Epithelial cell of proximal tubule (primary cell): ENCODE measurements at regions not wholly inside any gene's neighbourhood (a gene's known extent, or its start where the extent isn't known, plus 50 kb on each side); places are given as distances from the start of the nearest gene placed in this dataset.

Source experiments
- DNase-seq: peaks from one replicate; pipeline ENCODE4 v3.0.0-alpha.2; 2011; ENCODE audit warnings: low read depth
- H3K4me3 ChIP-seq: 2 replicates; pipeline ENCODE4 v1.5.1; 2011; ENCODE audit warnings: low read depth, mild to moderate bottlenecking, low read length
- TF ChIP-seq, protein P1 (sequence below): conservative IDR thresholded peaks from 2 replicates; pipeline ENCODE4 v1.5.1; 2012; ENCODE audit warnings: low read depth, mild to moderate bottlenecking, low read length

DNA sequence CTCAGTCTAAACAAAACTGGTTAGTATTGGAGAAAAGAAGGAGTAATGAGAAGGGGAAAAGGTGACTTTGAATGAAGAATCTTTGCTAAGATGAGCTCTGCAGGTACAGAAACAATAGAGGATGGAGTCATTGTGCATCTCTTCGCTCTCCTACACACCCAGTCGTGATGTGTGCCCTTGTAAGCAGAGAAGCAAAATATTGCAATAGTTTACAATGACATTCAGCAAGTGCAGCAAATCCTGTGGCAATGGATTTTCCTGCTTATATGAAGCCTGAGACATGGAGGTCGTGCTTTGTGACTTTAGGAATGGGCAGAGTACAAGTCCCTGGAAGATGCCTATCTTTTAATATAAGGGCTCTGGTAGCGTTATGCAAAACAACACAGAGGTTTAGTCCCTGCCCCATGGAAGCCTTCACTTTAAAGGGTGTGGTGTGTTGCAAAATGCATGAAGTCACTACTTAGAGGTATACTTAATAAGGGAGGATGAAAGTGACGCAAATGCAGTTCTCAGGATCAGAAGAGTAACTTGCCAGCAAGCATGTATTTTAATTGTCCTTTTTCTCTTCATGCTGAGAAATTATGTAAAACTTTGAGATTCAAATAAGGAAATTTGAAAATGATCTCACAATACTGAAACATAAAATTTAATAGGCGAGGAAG, 88.0 kb upstream of the IVNS1ABP start:
- no peak overlapping the region for H3K4me3 ChIP-seq
- TF ChIP-seq, protein P1, sequence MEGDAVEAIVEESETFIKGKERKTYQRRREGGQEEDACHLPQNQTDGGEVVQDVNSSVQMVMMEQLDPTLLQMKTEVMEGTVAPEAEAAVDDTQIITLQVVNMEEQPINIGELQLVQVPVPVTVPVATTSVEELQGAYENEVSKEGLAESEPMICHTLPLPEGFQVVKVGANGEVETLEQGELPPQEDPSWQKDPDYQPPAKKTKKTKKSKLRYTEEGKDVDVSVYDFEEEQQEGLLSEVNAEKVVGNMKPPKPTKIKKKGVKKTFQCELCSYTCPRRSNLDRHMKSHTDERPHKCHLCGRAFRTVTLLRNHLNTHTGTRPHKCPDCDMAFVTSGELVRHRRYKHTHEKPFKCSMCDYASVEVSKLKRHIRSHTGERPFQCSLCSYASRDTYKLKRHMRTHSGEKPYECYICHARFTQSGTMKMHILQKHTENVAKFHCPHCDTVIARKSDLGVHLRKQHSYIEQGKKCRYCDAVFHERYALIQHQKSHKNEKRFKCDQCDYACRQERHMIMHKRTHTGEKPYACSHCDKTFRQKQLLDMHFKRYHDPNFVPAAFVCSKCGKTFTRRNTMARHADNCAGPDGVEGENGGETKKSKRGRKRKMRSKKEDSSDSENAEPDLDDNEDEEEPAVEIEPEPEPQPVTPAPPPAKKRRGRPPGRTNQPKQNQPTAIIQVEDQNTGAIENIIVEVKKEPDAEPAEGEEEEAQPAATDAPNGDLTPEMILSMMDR = no peak
- DNase-seq = no peak

DNA sequence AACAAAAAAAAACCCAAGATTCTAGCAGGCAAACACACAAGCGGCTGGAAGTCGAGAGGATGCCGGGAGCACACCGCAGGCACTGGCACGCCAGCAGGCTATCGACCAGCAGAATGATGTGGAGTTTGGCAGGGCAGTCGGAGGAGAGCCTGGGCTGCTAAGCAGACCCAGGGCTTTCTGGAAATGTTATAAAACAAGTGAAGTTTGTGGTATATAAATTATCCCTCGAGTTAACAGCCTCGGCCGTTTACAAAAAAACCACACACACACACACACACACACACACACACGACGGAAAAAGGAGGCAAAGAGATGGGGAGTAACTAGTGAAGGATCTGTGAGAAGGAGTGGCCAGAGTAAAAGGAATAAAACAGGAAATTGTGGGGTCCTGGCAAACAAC, 87.2 kb upstream of the IVNS1ABP start:
- TF ChIP-seq, protein P1 = no peak
- no peak for DNase-seq
- H3K4me3 ChIP-seq = no peak overlapping the region

DNA sequence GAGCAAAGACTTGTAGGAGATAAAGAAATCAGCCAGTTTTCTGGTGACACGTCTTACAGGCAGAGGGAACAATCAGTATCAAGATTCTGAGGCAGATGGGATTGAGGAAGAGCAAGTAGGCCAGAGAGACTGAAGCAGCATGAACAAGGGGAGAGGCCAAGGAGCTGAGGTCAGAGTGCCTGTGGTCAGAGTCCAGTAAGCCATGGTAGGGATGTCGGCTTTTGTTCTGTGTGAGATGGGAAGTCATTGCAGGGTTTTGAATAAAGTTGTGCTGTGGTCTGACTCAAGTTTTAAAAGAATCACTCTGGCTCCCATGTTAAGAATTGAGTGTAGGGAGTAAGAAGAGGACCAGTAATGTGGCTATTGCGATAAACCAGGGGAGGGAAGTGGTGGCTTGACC, 85.9 kb upstream of the IVNS1ABP start:
- no peak for DNase-seq
- no peak overlapping the region for H3K4me3 ChIP-seq
- TF ChIP-seq, protein P1 = no peak

DNA sequence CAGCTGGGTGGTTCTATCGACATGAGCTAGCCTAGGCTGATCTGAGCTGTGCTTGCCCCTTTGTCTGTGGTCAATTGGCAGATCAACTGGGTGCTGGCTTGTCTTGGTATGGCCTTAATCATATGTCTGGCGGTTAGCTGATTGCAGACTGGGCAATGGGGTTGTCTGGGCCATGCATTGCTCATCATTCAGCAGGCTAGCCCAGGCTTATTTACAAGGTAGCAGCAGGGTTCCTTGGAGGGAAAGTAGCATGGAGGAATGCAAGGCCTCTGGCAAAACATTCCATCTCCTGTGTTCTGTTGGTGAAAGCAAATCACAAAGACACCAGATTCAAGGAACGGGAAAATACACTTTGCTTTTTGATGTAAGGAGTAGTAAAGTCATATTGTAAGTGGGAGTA, 84.0 kb upstream of the IVNS1ABP start:
- H3K4me3 ChIP-seq = no peak overlapping the region
- no peak for DNase-seq
- TF ChIP-seq, protein P1 = no peak

DNA sequence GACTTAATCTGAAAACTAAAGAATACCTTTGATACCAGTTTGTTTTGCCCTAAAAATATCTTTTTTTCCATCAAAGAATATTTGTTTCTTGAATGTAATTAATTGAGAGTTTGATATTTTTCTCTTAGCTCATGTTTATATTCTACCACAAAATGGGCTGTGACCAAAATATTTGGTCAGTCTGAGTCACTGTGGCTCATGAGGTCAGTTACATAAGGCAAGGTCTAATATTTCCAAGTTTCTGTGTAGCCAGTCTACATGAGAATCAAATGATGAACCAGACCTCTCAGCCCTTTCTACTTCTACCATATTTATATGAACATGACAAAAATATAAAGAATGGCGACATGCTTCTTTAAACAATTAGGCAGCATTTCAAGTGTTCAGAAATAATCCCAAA, 83.0 kb upstream of the IVNS1ABP start:
- TF ChIP-seq, protein P1 = no peak
- no peak overlapping the region for H3K4me3 ChIP-seq
- no peak for DNase-seq

DNA sequence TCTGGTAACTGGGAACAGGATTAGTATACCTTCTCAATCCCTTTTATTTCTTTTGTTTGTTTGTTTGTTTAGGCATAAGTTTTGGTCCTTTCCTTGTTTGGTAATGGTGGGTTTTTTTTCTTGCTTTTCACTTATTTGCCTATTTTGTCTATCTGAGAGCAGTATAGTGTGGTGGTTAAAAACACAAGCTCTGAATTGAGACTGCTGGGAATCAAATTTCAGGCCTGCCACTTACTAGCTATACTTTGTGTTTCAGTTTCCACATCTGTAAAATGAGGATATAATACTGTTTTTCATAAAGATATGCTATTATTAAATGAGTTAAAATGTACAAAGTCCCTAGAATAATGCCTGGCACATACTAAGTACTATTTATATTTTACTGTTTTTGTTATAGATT, 81.6 kb upstream of the IVNS1ABP start:
- no peak overlapping the region for H3K4me3 ChIP-seq
- DNase-seq = no peak
- TF ChIP-seq, protein P1 = no peak

DNA sequence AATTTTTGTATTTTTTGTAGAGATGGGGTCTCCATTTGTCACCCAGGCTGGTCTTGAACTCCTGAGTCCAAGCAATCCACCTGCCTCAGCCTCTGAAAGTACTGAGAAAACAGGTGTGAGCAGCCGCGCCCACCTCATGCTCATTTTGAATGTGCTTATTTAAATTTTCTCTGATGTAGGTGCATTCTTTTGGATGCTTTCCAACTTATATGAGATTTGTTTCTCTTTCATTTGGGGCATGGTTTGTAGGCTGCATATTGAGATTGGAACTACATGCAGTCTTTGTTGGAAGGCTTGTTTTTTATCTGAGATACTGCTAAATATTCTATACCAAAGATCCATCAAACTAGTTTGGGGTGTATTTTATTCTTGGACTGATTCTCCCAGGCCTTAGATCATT, 81.0 kb upstream of the IVNS1ABP start:
- no peak for DNase-seq
- TF ChIP-seq, protein P1 = no peak
- H3K4me3 ChIP-seq = no peak overlapping the region
